ENCODE measurements at regions not wholly inside any gene's neighbourhood (a gene's known extent, or its start where the extent isn't known, plus 50 kb on each side); places are given as distances from the start of the nearest gene placed in this dataset.

DNA sequence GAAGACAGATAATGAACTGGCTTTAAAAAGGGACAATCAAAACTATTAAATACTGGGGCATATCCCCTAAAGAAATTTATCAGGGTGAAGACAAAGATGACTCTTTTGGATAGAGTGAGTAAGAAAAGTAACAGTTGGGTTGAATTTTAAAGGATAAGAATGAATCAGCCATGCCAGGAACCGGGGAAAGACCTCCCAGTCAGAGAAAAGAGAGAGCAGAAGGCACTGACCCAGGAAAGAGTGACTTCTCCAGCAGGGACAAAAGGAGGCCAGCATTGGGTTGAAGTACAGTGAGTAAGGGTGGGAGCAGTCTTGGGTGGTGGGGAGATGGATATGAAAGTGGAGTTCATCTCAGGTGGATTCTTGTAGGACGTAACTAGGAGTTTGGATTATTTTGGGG, 516.9 kb upstream of the JAG1 start:
- no peak for DNase-seq

DNA sequence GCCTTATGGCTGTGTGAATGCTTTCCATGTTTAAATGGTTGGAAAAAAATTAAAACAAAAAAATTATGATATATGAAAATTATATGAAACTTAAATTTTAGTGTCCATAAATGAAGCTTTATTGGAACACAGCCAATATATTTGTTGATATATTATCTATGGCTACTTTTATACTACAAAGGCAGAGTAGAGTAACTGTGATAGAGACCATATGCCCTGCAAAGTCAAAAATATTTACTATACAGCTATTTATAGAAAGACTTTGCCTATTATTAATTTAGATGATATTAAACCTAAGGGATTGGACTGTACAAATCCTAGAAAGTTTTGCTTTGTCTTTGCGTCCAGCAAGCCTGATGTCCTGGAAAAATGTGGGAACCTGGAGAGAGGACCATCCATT, 518.3 kb upstream of the JAG1 start:
- DNase-seq = no peak

DNA sequence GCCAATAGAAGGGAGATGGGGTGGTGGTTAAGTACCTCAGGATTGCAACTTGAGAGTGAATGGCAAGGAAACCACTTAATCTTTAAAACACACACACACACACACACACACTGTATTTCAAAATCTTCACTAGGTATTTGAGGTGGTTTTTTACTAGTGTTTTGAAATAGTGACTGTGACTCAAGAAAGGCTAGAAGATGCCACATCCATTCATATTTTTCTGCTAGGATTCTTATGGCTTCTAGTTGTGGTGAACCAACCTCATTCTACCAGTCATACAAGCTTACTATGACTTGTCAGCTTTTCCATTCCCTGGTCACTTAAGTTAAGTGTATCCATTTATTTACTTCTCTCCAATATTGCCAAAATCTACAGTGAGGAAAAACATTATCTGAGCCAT, 519.4 kb upstream of the JAG1 start:
- DNase-seq = no peak

DNA sequence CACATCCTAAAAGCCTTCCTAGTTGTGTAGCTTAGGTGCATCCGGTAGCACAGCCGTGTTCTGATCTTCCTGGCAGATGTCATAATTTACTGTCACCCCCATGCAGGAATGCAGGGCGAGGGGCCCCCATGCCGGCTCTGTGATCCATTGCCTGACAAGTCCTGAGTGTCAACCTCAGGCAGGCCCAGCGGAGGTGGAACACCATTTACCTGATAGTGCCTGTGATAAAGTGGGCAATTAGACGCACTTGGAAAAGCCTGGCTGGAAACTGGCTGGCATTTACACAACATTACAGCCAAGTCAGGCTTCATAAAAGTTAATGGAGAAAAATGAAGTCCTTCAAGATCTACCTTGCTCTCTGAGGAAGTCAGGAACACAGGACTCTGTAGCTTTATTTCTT, 521.4 kb upstream of the JAG1 start:
- DNase-seq = peak; percentile 97

DNA sequence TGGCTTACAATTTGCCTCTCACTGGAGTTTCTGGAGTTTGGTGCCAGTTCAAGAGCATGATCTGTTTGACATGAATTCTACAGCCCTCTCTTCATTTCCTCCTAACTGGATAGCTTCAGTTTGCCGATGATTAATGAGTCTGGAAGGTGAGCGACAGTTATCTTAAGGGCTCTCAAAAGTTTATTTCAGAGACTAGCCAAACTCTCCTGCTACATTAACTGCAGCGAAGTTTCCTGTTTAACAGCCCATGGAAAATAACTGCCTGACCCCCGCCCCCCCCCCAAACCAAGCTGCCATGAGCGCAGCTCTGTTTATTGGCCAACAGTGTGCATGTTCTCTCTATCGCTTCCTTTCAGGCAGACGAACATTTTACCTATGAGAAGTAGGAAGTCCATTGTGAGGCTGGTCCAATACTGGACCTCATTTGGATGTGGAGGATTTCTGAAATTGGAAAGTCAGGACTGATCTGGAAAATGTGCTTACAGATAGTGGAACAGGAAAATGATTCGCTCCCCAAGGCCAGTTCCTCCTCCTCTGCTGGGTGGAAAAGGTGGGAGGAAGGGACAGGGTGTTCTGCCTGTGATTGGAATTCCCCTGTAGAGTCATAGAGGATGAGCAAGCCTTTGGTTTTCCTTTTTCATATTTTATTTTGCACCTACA, 522.2 kb upstream of the JAG1 start:
- DNase-seq = peak; percentile 62

DNA sequence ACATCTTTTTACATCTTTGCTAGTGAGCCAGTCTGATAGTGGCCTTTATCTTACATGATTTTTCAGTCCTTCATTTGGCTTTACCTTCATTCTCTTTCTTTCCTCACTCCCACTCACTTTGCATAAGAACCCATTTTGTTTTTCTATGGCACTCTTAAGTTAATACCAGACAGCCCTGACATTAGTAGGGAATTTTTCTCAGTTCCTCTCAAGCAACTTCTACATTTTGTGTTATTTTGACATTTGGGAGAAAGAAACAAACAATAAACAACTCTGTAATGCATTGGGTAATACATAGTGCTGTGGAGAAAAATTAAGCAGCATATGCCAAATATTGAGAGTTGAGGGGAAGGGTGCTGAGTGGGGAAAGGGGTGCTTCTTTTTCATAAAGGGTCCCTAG, 524.1 kb upstream of the JAG1 start:
- DNase-seq = no peak

DNA sequence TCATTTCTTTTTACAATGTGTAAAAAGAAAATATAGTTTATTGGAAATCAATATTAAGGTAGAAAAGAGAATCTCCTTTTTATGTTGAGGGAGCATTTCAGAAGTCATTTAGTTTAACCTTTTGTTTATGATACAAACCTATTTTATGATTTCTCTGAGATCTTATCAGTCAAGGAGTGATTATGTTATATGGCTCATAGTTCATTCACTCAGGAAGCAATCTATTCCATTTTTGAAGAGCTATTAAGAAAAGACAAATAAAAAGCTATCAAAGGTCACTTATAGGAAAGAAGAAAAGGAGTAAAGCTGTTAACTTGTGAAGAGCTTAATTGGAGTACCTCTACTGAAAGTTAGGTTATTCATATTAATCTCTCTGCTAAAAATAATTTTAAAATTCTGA, 526.6 kb upstream of the JAG1 start:
- DNase-seq = no peak

DNA sequence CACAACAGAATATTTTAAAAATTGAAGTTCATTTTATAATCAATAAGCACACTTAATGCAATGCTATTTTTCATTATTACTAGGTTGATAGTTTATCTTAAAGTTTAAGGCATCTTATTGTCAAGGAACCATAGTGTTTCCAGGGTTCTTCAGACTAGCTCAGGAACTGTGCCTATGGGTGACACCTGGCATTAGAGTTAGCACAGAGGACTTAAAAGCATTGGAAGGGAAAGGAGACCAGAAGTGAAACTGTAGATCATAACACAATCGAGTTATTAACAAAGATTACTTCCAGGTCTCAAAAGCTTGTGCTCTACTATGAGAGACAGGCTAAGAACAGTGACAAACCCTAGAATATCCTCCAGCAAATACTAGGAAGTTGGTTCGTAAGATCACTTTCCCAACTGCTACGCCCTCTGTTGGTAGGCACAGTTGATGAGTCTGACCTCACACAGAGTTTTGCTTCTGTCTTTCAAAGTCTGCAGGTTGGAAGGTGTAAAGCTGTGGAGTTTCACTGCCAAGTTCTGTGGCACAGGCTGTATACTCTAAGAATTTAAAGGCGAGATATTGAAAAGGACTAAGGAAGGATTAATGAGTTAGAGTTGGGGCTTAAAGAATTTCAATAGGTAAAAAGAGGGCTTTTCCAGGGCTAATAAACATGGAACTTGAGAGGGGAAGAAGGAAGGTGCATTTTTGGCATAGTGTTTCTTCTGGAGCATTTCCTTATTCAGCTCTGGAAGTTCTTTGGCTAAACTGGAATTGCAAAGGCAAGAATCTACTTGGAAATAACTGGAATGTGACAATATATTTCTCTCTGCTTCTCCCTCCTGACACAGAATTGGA, 531.3 kb upstream of the JAG1 start:
- peak; percentile 87 for DNase-seq

DNA sequence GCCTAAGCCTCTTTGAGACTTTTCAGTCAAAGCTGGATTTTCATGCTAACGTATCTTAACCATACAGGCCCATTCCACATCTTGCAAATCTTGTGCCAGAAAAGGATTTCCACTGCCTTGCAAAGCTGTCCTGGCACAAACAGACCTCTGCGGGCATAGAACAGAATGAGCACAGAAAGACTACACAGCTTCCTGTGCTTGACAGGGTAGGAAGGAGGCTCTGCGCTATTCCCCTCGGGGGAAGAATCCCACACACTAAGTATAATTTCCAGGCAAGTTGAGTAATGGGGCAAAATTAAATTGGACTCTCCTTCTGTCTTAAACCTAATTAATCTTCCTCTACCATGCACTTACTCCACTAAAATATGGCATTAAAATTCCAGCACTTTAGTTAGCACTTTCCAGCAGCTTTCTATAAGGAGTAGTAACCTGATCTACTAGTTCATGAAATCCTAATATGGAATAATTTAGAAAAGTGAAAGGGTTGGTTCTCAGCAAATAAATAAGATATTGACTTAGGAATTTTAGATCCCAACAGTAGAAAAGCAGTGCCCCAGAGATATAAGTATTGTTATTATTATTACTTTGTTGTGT, 532.1 kb upstream of the JAG1 start:
- DNase-seq = no peak

DNA sequence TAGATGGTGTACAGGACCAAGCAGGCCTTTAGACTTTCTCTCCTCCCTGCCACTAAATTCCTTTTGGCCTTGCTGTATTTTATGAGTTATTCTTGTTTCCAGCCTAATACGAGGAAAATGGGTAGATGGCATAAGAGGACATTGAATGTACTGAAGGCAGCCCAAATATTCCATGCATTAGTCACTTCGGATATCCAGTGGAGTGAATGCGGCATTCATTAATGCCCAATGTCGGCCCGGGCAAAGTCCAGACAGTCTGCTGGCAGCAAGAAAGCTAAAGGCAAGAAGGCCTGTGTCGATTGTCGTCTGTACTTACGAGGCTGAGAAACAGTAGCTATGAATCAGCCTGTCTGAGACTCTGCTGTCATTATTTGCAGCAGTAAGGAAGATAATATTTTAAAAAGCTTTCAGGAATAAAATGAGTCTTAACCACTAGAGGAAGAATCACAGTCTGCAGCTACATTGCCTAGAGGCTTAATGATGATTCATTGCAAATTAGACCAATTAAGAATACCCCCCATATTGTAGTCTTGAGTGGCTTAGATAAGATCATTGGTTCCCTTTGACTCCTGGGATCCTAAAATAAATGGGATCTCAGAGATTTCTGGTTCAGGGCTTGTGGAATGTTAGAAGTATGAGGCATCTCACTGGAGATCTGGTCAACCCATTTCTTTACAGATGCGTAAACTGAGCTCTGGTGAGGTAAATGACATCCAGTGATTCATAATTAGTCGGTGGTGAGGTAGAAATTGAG, 534.1 kb upstream of the JAG1 start:
- peak; percentile 98 for DNase-seq

DNA sequence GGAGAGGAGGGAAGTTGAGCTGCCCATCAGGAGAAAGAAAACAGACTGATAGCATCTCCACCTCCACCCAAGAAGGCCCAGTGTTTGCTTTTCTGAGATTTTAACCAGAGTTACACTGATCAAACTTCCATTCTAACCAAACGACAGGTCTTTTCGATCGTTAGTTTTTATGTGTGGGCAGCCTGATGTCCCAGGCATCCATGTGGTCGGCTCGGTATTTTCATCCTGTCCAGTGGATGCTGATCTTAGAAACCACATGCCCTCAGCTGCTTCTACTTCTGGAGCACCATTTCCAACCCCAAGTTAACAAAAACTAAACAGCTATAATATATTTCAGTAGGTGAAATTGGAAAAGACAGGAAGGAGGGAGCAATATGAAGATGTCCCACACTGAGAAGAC, 536.8 kb upstream of the JAG1 start:
- no peak for DNase-seq

DNA sequence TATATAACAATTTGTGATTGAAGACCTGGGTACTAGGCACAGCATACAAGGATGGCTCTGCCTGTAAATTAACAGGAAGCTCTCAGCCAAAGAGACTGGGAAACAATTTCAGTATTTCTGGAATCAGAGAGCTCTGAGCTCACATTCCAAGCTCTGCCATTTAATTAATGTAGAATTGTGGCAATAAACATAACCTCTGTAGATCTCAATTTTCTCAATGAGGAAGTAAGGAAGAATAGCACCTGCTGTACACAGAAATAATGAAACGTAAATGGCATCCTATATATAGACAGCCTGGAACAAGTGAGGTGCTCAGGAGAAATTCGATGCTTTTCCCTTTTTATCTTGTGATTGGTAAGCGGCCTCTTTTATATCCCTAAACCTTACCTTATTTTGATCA, 538.5 kb upstream of the JAG1 start:
- no peak for DNase-seq

DNA sequence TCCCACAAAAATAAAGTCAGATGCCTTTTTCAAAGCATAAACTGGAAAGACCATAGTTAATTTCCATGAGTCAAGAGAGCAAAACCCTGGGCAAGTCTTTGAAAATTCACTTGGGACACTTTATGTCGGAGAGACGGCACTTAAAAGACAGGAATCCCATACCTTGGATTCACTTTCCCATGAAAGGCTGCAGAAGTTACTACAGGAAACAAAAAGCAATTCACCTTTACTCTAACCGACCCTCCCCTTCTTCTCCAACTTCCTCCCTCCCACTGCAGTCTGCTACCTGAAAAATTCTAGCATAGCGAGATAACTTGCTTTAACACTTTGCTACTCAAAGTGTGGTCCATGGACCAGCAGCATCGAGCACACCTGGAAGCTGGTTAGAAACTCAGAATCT, 539.1 kb upstream of the JAG1 start:
- peak; percentile 71 for DNase-seq

DNA sequence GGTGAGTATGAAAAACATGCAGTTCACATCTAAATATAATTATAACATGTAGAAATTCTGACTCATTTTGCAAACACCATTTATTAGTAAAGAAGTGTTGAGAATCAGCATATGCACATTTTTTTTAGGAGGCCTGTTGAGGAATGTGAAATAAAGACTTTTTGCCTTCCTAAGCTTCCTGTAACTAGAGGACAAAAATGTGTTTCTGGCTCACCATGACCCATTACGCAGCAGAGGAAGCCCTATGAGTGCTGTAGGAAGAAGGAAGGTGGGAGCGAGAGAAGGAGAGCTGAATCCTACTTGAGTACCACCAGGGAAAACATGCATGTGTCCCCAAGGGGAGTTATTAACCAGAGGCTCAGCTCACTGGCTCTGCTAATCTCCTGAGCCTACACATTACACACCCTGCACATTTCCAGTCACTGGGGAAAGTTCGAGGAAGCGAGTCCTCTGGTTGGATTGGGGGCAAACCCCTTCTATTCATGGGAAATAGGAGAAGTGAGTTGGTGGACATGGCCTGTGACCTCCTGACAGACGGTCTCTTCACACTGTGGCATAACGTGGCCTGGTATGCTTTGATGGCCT, 540.5 kb upstream of the JAG1 start:
- no peak for DNase-seq

DNA sequence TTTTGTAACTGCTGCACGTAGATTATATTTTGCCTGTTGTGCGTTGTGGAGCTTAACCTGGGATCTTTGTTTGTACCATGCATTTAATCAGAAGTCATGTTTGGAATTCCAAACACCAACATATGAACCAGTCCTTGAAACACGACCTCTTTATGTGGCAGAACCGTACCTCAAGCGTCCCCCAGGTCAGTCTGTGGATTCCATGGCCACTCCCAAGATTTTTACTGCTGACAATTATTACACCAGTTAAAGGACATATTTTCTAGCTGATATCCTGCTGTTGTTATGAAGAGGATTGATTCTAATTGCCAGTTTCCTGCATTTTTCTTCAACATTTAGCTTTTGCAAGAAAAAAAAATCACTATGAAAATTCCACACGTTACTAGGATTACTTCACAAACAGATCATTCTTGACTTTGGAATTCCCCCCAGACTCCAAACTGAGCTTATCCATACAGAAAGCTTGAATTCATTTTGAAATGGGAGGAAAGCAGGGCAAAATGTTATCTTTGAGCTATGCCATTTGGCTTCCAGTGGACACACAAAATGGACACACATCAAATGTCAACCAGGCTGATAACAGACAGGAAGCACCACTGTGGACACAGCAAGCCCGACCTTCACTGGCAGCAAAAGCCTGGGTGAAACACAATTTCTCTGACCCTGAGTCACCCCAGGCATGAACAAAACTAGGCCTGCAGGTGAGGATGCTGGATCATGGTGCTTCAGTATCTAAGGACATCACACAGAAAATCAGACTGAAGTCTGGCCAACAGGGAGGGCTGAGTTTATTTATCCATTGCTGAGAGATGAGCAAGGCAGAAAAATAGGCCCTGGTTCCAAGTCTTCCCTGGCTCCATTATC, 542.9 kb upstream of the JAG1 start:
- DNase-seq = peak; percentile 60

DNA sequence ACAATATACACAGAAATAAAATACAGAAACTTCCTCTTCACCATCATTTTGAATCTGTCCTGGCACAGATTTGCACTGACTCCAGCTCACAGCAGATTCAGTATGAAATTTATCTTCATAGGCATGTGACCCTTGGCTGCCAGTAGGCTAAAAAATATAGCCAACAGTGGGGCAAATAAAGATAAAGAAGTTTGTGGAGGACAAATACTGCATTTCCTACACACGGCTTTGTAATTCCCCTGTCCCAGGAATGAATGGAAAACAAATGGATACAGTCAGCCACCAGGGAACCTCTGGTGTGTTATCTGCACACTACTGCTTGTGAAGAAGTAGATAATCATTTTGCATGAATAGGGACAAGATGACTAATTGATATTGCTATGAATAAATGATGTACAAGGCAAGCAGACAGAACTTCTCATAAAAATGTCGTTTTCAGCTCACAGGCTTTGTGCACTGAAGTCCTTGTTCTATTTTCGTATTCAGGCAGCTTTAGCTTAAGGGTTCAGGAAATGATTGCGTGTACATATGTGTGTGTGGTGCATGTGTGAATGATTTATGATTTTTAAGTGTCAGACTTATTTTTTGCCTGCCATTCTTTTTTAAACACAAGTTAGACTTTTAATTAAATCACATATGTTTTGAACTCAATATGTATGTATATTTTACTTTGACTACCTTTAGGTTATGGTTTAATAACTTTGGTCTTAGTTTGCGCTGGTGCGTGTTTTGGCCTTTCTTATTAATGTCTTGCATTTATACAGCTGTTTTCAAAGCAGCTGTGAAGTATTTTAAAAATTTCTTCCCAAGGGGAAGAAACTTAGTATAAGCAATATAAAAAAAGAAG, 543.8 kb upstream of the JAG1 start:
- DNase-seq = no peak

DNA sequence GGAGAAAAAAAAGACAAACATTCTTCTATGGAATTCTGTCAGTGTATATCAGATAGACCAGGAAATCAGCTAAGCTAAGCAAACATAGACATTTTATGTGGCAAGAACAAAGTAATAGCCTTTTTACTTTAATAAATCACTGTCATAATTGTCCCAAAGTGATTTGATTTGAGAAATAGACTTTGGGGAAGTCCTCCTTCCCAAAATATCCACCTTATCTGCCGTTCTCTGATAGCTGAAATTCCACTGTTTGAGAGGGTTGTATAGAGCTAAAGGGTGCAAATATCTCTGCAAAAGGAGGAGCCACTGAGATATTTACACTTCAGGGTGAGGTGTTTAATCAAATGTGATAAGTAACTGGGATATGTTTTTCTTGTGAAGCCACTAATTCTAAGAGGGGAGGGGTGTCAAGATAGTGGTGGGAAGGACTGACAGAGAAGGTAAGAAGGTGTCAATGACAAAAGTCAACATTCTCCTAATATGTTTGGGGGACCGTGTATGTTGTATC, 544.4 kb upstream of the JAG1 start:
- no peak for DNase-seq

DNA sequence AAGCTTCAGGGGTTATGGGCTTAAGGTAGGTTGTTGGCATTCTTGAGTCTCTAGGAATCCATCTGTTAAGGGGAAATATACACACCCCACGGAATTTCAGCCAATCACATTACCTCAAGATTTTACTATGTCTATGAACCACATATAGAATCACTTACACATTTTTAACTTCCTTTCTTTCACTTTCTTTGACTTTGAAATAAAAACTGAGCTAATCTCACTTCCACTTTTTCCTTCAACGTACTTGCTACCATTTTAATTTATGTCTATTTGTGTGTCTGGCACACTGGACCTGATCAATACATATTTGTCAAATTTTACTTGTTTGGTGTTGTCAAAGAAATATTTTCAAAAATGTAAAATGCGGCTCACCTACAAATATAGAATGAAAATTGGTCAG, 545.4 kb upstream of the JAG1 start:
- DNase-seq = no peak

DNA sequence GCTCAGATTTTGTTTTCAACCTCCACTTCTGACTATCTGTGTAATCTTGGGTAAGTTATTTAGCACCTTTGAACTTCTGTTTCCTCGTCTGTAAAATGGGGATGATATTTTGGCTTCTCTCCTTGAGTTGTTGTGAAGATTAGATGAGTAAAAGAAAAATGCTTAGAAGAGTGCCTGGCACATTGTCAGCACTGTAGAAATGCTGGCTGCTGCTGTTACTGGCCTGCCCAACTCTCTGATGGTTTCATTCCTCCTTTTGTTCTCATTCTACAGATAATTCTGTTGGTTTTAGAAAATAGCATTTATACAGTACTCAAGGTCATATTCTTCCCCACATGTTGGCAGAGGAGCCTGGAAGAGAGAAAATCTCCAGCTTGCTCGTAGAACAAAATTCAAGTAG, 547.2 kb upstream of the JAG1 start:
- DNase-seq = no peak

DNA sequence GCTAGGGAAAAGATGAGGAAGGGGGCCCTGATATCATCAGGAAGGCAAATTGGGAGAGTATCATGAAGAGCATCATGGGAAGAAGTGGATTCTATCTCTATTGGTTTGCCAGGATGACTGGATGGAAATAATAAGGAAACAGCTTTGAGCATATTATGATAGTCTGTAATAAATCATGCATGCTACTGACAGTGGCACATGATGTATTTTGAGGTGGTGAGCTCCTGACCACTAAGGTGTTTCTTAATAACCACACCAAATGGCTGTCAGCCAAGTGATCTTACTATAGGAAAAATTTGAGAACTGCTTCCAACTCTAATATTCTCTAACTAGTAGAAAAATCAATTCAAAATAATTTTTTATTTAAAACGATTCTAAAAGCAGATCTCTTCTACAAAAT, 548.4 kb upstream of the JAG1 start:
- no peak for DNase-seq

DNA sequence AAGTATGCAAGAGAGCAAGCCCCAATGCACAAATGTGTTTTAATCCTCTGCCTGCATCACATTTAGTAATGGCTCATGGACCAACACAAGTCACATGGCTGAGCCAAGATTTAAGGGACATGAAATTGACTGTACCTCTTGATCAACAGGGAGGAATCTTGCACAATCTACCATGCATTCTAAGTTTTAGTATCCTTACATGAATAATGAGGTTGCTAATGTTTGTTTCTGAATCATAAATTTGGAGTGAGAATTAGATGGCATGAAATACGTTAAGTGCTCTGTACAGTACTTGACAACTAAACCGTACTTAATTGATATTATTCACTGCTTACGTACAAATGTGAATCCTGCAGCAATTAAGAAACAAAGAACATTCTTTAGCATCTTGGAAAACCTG, 553.8 kb upstream of the JAG1 start:
- DNase-seq = no peak
